ENCODE measurements at regions not wholly inside any gene's neighbourhood (a gene's known extent, or its start where the extent isn't known, plus 50 kb on each side); places are given as distances from the start of the nearest gene placed in this dataset.
"Not testable (repeated sequence)": the region's sequence is repeated elsewhere in the genome, so short reads cannot be mapped to it uniquely, and the experiment has no call there.

DNA sequence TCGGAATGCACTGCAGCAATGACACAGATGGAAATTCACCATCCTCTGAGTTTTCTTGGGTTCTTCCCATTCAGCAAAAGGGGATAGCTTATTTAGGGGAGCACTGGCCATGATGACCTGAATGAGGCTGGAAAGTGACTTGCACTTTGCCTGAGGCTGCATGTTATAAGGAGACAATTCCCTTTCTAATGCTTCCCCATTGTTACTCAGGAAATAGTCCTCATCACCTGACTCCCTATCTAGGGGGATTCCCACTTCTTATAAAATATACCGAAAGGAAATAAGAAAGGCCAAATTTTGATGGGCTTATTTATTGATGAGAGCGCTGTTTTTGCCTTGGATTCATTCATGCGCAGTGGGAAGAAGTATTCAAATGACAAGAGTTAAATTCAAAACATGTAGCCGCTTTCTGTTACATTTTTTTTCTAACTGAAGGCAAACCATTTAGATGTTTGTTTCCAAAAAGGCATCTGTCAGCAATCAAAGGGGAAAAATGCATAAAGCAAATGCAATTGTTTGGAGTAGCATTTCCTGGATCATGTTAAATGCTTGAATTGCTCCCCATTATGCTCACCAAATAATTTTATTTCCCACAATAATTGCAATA, 220.3 kb upstream of the NFIA start:
- H3K4me1 ChIP-seq (ENCODE audit: control insufficient read depth, insufficient read depth, low read length) = peaks cover 3% of the 10 kb centered on the region
- 67% methylated on average over 1 of the region's 5 CpGs for WGBS (ENCODE audit: insufficient coverage)
- H3K36me3 ChIP-seq (ENCODE audit: control insufficient read depth, insufficient read depth, low read length) = no peaks in the 10 kb centered on the region
- peak in 2 of 6 donors; percentile 50 to 70 for DNase-seq (ENCODE audit: low read depth in 4 of 6, low spot score in 6 of 6)
- H3K4me3 ChIP-seq (ENCODE audit: low read depth, low read length) = no peak overlapping the region
- H3K9me3 ChIP-seq (ENCODE audit: control insufficient read depth, insufficient read depth, low read length) = no peaks in the 10 kb centered on the region
- H3K27me3 ChIP-seq (ENCODE audit: control insufficient read depth, insufficient read depth, low read length) = no peaks in the 10 kb centered on the region
- H3K27ac ChIP-seq (ENCODE audit: low read depth, low read length) = peak overlapping the region; percentile 9

DNA sequence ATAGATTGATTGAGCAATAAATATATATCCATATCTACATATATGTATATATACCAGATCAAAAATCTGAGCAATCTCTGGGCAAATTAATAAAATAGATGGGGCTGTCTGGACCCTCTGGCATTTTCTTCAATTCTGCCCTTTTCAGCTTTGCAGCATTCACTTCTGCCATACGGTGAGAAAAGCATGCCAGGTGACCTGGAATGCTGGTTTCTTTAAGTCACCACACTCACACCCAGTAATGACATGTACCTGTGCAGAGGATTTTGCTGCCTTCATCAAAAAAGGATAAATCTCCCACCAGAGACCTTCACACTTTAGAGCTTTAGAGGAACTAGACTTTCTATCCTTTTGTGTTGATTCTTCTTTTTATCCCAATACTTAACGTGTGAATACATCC, 223.2 kb upstream of the NFIA start:
- Histone ChIP-seq H3K36me3 (ENCODE audit: control insufficient read depth, insufficient read depth, low read length) (no peaks in the 10 kb centered on the region), H3K9me3 (ENCODE audit: control insufficient read depth, insufficient read depth, low read length) (no peaks in the 10 kb centered on the region), H3K27me3 (ENCODE audit: control insufficient read depth, insufficient read depth, low read length) (no peaks in the 10 kb centered on the region), H3K4me1 (ENCODE audit: control insufficient read depth, insufficient read depth, low read length) (peaks cover 3% of the 10 kb centered on the region), H3K27ac (ENCODE audit: low read depth, low read length) (no peak overlapping the region), H3K4me3 (ENCODE audit: low read depth, low read length) (no peak overlapping the region)
- peak in 1 of 6 donors; percentile 36 for DNase-seq (ENCODE audit: low read depth in 4 of 6, low spot score in 6 of 6)
- 33% methylated on average over 1 of the region's 2 CpGs for WGBS (ENCODE audit: insufficient coverage)

DNA sequence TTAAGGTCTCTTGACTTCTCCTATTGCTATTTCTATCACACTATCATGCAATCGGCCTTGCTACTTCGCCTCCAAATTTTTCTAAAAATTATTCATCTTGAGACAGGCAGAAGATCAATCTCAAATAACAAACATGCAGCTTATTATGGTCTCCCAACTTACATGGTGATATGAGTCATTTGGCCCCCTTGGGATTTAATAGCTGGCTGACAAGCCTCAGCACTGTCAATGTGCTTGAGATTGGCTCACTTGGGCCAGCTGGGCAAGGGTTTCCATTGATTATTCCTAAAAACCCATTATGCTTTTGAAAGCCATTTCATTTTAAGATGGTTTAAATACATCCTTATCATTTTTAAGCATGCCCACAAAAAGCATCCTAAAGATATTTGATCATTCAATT, 224.5 kb upstream of the NFIA start:
- peaks cover 3% of the 10 kb centered on the region for H3K4me1 ChIP-seq (ENCODE audit: control insufficient read depth, insufficient read depth, low read length)
- DNase-seq (ENCODE audit: low read depth in 4 of 6, low spot score in 6 of 6) = no peak
- no peaks in the 10 kb centered on the region for H3K27me3 ChIP-seq (ENCODE audit: control insufficient read depth, insufficient read depth, low read length)
- no peaks in the 10 kb centered on the region for H3K36me3 ChIP-seq (ENCODE audit: control insufficient read depth, insufficient read depth, low read length)
- no peak overlapping the region for H3K4me3 ChIP-seq (ENCODE audit: low read depth, low read length)
- no CpG with 5 or more reads among the region's 2 CpGs for WGBS (ENCODE audit: insufficient coverage)
- H3K27ac ChIP-seq (ENCODE audit: low read depth, low read length) = peak overlapping the region; percentile 16
- no peaks in the 10 kb centered on the region for H3K9me3 ChIP-seq (ENCODE audit: control insufficient read depth, insufficient read depth, low read length)

DNA sequence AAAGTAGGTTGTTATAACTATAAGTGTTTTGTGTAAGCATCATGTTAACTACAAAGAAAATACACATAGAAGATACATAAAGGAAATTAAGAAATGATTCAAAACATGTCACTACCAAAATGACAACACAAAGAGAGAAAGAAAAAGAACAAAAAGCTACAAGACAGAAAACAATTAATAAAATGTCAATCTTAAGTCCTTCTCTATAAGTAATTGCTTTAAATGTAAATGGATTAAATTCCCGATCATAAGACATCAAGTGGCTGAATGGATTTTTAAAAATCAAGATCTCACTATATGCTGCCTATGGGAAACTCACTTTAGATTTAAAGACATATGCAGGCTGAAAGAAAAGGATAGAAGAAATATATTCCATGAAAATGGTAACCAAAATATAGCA, 232.3 kb upstream of the NFIA start:
- no peaks in the 10 kb centered on the region for H3K4me1 ChIP-seq (ENCODE audit: control insufficient read depth, insufficient read depth, low read length)
- no peak for DNase-seq (ENCODE audit: low read depth in 4 of 6, low spot score in 6 of 6)
- WGBS (ENCODE audit: insufficient coverage) = no CpG with 5 or more reads among the region's 1 CpG
- H3K9me3 ChIP-seq (ENCODE audit: control insufficient read depth, insufficient read depth, low read length) = peaks cover 14% of the 10 kb centered on the region
- no peak overlapping the region for H3K4me3 ChIP-seq (ENCODE audit: low read depth, low read length)
- H3K36me3 ChIP-seq (ENCODE audit: control insufficient read depth, insufficient read depth, low read length) = no peaks in the 10 kb centered on the region
- no peaks in the 10 kb centered on the region for H3K27me3 ChIP-seq (ENCODE audit: control insufficient read depth, insufficient read depth, low read length)
- H3K27ac ChIP-seq (ENCODE audit: low read depth, low read length) = no peak overlapping the region

DNA sequence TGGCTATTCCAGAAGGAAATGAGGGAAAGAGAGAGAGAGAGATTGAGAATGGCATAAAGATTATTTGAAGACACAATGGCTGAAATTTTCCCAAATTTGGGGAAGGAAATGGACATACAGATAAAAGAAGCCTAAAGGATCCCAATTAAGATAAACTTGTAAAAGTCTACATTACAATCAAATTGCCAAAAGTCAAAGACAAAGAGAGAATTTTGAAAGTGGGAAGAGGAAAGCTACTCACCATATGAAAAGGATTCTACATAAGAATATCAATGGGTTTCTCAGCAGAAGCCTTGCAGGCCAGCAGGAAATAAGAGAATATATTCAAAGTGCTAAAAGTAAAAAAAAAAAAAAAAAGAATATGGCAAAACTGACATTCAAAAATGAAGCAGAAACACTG, 233.0 kb upstream of the NFIA start:
- H3K27ac ChIP-seq (ENCODE audit: low read depth, low read length) = no peak overlapping the region
- H3K36me3 ChIP-seq (ENCODE audit: control insufficient read depth, insufficient read depth, low read length) = no peaks in the 10 kb centered on the region
- no peak overlapping the region for H3K4me3 ChIP-seq (ENCODE audit: low read depth, low read length)
- H3K27me3 ChIP-seq (ENCODE audit: control insufficient read depth, insufficient read depth, low read length) = no peaks in the 10 kb centered on the region
- no peak for DNase-seq (ENCODE audit: low read depth in 4 of 6, low spot score in 6 of 6)
- no peaks in the 10 kb centered on the region for H3K4me1 ChIP-seq (ENCODE audit: control insufficient read depth, insufficient read depth, low read length)
- H3K9me3 ChIP-seq (ENCODE audit: control insufficient read depth, insufficient read depth, low read length) = peaks cover 16% of the 10 kb centered on the region

DNA sequence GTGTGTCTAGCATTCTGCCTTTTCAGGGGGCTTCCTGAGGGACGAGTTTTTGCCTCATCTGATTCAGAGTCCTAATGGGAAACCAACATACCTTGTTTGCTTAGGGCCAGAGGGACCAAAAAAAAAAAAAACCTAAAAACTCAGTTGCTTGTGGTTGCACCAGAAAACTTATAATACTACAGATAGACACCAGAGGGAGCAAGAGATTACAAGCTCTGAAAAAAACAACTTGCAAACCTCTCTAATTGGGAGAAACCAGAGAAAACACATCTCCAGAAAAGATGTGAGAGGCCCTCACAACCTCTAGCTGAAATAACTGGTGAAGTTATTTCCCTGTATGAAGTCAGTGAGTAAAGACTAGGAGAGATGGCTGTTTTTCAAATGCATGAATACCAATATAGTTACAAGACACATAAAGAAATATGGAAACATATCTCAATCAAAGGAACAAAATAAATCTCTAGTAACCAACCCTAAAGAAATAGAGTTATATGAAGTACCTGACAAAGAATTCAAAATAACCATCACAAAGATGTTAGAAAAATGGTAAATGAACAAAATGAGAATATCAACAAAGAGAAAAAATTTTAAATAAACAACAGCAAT, 233.7 kb upstream of the NFIA start:
- H3K4me3 ChIP-seq (ENCODE audit: low read depth, low read length) = no peak overlapping the region
- no CpG with 5 or more reads among the region's 1 CpG for WGBS (ENCODE audit: insufficient coverage)
- no peaks in the 10 kb centered on the region for H3K27me3 ChIP-seq (ENCODE audit: control insufficient read depth, insufficient read depth, low read length)
- H3K4me1 ChIP-seq (ENCODE audit: control insufficient read depth, insufficient read depth, low read length) = no peaks in the 10 kb centered on the region
- no peak for DNase-seq (ENCODE audit: low read depth in 4 of 6, low spot score in 6 of 6)
- H3K9me3 ChIP-seq (ENCODE audit: control insufficient read depth, insufficient read depth, low read length) = peaks cover 19% of the 10 kb centered on the region
- H3K27ac ChIP-seq (ENCODE audit: low read depth, low read length) = no peak overlapping the region
- no peaks in the 10 kb centered on the region for H3K36me3 ChIP-seq (ENCODE audit: control insufficient read depth, insufficient read depth, low read length)

DNA sequence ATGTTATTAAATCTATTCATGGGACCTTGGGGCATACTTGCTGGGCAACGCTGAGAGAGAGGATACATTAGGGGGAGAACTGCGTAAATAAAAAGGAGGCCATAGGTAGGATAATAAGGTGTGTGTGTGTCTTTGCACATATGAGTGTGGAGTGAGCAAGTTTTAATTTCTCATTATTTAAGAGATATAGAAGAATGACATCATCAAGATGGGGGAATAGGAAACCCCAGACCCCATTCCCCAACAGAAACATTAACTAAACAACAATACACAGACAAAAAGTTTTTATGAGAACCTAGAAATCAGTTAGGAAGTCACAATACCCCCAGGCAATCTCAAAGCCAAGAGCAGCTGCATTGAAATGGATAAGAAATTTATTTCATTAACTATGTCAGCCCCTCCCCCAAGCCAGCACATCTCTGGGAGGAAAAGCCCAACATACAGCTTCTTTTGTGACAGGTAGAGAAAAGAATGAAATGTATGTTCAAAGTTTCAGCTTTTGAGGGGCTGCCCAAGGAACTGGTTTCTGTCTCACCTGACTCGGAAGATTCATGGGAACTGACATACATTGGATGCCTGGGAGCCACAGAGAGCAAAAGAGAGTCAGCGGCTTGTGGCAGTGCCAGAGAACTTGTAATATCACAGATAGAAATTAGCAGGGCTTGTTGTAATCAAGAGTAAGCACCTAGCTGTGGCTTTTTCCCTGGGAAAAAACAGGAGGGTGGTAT, 234.3 kb upstream of the NFIA start:
- no peaks in the 10 kb centered on the region for H3K36me3 ChIP-seq (ENCODE audit: control insufficient read depth, insufficient read depth, low read length)
- WGBS (ENCODE audit: insufficient coverage) = 94% methylated on average over 4 of the region's 4 CpGs
- no peaks in the 10 kb centered on the region for H3K4me1 ChIP-seq (ENCODE audit: control insufficient read depth, insufficient read depth, low read length)
- H3K27me3 ChIP-seq (ENCODE audit: control insufficient read depth, insufficient read depth, low read length) = no peaks in the 10 kb centered on the region
- peaks cover 19% of the 10 kb centered on the region for H3K9me3 ChIP-seq (ENCODE audit: control insufficient read depth, insufficient read depth, low read length)
- no peak overlapping the region for H3K4me3 ChIP-seq (ENCODE audit: low read depth, low read length)
- no peak overlapping the region for H3K27ac ChIP-seq (ENCODE audit: low read depth, low read length)
- no peak for DNase-seq (ENCODE audit: low read depth in 4 of 6, low spot score in 6 of 6)

DNA sequence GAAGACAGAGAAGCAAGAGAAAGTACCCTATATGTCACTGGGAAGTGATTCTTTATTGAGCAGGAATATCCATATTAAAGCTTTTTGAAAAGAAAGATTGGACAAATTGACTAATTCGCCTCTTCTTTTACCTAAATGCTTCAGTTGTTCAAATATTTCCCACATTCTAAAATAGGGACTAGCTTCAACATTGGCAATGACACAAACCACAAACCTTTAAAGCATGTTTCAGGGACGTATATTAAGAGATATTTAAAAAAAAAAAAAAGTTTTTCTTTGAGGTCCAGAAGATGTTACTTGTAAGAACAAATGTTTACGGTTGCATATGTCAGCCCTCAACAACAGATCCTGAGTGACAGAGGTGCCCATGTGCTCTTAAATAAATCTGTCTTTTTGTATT, 235.0 kb upstream of the NFIA start:
- Histone ChIP-seq H3K4me1 (ENCODE audit: control insufficient read depth, insufficient read depth, low read length) (no peaks in the 10 kb centered on the region), H3K27ac (ENCODE audit: low read depth, low read length) (no peak overlapping the region), H3K27me3 (ENCODE audit: control insufficient read depth, insufficient read depth, low read length) (no peaks in the 10 kb centered on the region), H3K9me3 (ENCODE audit: control insufficient read depth, insufficient read depth, low read length) (peaks cover 19% of the 10 kb centered on the region), H3K36me3 (ENCODE audit: control insufficient read depth, insufficient read depth, low read length) (no peaks in the 10 kb centered on the region), H3K4me3 (ENCODE audit: low read depth, low read length) (no peak overlapping the region)
- no CpG with 5 or more reads among the region's 3 CpGs for WGBS (ENCODE audit: insufficient coverage)
- no peak for DNase-seq (ENCODE audit: low read depth in 4 of 6, low spot score in 6 of 6)

DNA sequence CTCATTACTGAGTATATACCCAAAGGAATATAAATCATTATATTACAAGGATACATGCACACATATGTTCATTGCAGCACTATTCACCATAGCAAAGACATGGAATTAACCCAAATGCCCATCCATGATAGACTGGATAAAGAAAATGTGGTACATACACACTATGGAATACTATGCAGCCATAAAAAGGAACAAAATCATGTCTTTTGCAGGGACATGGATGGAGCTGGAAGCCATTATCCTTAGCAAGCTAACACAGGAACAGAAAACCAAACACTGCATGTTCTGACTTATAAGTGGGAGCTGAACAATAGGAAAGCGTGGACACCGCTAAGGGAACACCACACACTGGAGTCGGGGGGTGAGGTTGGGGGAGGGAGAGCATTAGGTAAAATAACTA, 236.7 kb upstream of the NFIA start:
- H3K27me3 ChIP-seq (ENCODE audit: control insufficient read depth, insufficient read depth, low read length); DNase-seq (ENCODE audit: low read depth in 4 of 6, low spot score in 6 of 6); H3K27ac ChIP-seq (ENCODE audit: low read depth, low read length); H3K36me3 ChIP-seq (ENCODE audit: control insufficient read depth, insufficient read depth, low read length); H3K4me1 ChIP-seq (ENCODE audit: control insufficient read depth, insufficient read depth, low read length); H3K4me3 ChIP-seq (ENCODE audit: low read depth, low read length): not testable (repeated sequence)
- H3K9me3 ChIP-seq (ENCODE audit: control insufficient read depth, insufficient read depth, low read length) = peaks cover 19% of the 10 kb centered on the region
- WGBS (ENCODE audit: insufficient coverage) = no CpG with 5 or more reads among the region's 3 CpGs

DNA sequence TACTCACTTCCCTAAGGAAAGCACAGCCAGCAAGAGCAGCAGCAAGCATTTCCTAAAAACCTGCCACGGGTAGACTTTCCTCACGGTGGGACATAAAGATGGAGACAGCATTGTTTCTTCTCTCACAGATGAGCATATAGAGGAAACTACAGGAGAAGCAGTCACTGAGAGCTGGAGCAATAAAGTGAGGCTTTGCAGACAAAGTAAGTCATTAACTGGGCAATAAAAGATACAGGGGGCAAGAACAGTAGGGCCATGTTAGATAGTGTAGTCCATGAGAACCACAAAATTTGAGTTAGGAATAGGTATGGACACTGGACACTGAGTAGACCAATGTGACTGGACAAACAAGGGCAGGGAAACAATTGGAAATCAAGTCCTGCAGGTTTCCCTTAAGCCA, 240.1 kb upstream of the NFIA start:
- Histone ChIP-seq H3K36me3 (ENCODE audit: control insufficient read depth, insufficient read depth, low read length) (no peaks in the 10 kb centered on the region), H3K9me3 (ENCODE audit: control insufficient read depth, insufficient read depth, low read length) (peaks cover 5% of the 10 kb centered on the region), H3K27me3 (ENCODE audit: control insufficient read depth, insufficient read depth, low read length) (no peaks in the 10 kb centered on the region), H3K27ac (ENCODE audit: low read depth, low read length) (no peak overlapping the region), H3K4me3 (ENCODE audit: low read depth, low read length) (no peak overlapping the region), H3K4me1 (ENCODE audit: control insufficient read depth, insufficient read depth, low read length) (no peaks in the 10 kb centered on the region)
- DNase-seq (ENCODE audit: low read depth in 4 of 6, low spot score in 6 of 6) = no peak
- WGBS (ENCODE audit: insufficient coverage) = 71% methylated on average over 1 of the region's 2 CpGs

All from spinal cord (tissue), 9 donors.